Heart right ventricle (tissue), 16 donors: ENCODE measurements at regions not wholly inside any gene's neighbourhood (a gene's known extent, or its start where the extent isn't known, plus 50 kb on each side); places are given as distances from the start of the nearest gene placed in this dataset.

Experiments used
- ATAC-seq, 8 donors: fragments of 200-7000 bp; cut with Tn5 transposase; one replicate each; pipeline ENCODE4 v1.9.1; 2020; ENCODE audit warnings: mild to moderate bottlenecking in 8 of 8, moderate library complexity in 8 of 8, moderate number of reproducible peaks in 1 of 8
- DNase-seq, 2 donors: peaks; one replicate each; pipeline ENCODE4 v3.0.0-alpha.2; 2020
- H3K27ac ChIP-seq, 10 donors: fragments of 200-600 bp; sonication (generic) in 2 of 10; one replicate each; pipeline versions ENCODE4 v1.5.0 to v1.8.0; 2020 to 2022; ENCODE audit warnings: mild to moderate bottlenecking in 3 of 10
- H3K27me3 ChIP-seq, 7 donors: fragments of 200-600 bp; one replicate each; pipeline ENCODE4 v1.8.0; 2021 to 2022; ENCODE audit warnings: mild to moderate bottlenecking in 2 of 7
- H3K36me3 ChIP-seq, 9 donors: fragments of 200-600 bp; sonication (generic) in 1 of 9; one replicate each; pipeline versions ENCODE4 v1.5.0 to v1.8.0; 2020 to 2022; ENCODE audit warnings: mild to moderate bottlenecking in 2 of 9
- H3K4me1 ChIP-seq, 9 donors: fragments of 200-600 bp; sonication (generic) in 1 of 9; one replicate each; pipeline versions ENCODE4 v1.5.0 to v1.8.0; 2020 to 2022; ENCODE audit warnings: mild to moderate bottlenecking in 4 of 9
- H3K4me3 ChIP-seq, 10 donors: fragments of 200-600 bp; sonication (generic) in 2 of 10; one replicate each; pipeline versions ENCODE4 v1.5.0 to v1.8.0; 2020 to 2022; ENCODE audit warnings: mild to moderate bottlenecking in 7 of 10, moderate library complexity in 2 of 10
- H3K9me3 ChIP-seq, 11 donors: fragments of 200-600 bp in 10 of 11; sonication (generic) in 2 of 11; one replicate each; pipeline versions ENCODE4 v1.5.0 to v1.8.0; 2013 to 2022; ENCODE audit warnings: mild to moderate bottlenecking in 2 of 11, control low read depth in 1 of 11, moderate library complexity in 1 of 11
- CTCF ChIP-seq, 9 donors: fragments of 200-600 bp; sonication (generic) in 2 of 9; IDR thresholded peaks; one replicate each; pipeline versions ENCODE4 v1.5.0 to v1.8.0; 2021 to 2022; ENCODE audit warnings: antibody characterized with exemption in 9 of 9, mild to moderate bottlenecking in 5 of 9, moderate library complexity in 1 of 9
- WGBS, 2 donors: extraction: QIAGEN DNeasy Blood & Tissue Kit; methylation state at CpG; one replicate each; pipeline ENCODE4 v1.1.7; 2013; ENCODE audit warnings: inconsistent platforms in 1 of 2; 5-methylcytosine and 5-hydroxymethylcytosine counted together
- intact Hi-C, 10 donors: fragments of 100-400 bp; cut with DNase I; formaldehyde crosslinking; loops; one replicate each; pipeline versions ENCODE4 v1.11.1 to v1.14.2; 2022
- donor health status: Arrhythmogenic right ventricular cardiomyopathy.
- donor health status: ischemic (EF 13 %, LVEDD 7.1; RV severe dilation, severe dysfunction).
- donor health status: healthy with polysubstance abuse.
- donor health status: DM: no; HTN: yes; CAD: no.
- donor health status: DM: no; HTN: no; CAD: no.
- donor health status: ischemic (EF 25% LVEDD 6.9; RV normal size, moderate dysfunction).
- donor health status: ischemic (EF 25% LVEDD 5.7; RV mildly dilated, moderate dysfunction).
- donor health status: healthy.
- donor health status: DM: yes; HTN: yes; CAD: no.
- donor health status: Ischemic cardiomyopathy.
- donor health status: ischemic (EF 35%, LVEDD 5.7; RV mildly dilated, moderate dysfunction).
- donor health status: nonischemic (EF 11% LVEDD 7.7; RV severe dilation, severe dysfunction).
- donor health status: DM: yes; HTN: yes; CAD: no.
- donor health status: PGD.
- donor health status: ischemic (EF 29% LVEDD 5.4; RV normal size, mild dysfunction).
- donor health status: nonischemic (EF 23%, LVEDD 6.1; RV moderate dilation, normal function).

GRCh38 chr3:173284301-173284700 lies 113.2 kb upstream of the NLGN1 start:
- H3K4me3 ChIP-seq, result no peak overlapping the region
- H3K27me3 ChIP-seq, result no peaks in the 10 kb centered on the region
- H3K27ac ChIP-seq, result no peak overlapping the region
- intact Hi-C loops, result no loop called here
- no peak for DNase-seq
- TF ChIP-seq CTCF (IDR thresholded peaks at IDR 0.05), result no peak
- no peaks in the 10 kb centered on the region for H3K4me1 ChIP-seq
- H3K36me3 ChIP-seq, result no peaks in the 10 kb centered on the region
- peaks cover 0 to 20% (median 0%) of the 10 kb centered on the region in 11 donors for H3K9me3 ChIP-seq
- no peak for ATAC-seq
- 81 to 86% methylated on average over 6 of the region's 6 CpGs for WGBS, 2 donors

GRCh38 chr3:173275740-173276139 lies 121.8 kb upstream of the NLGN1 start:
- no peaks in the 10 kb centered on the region for H3K36me3 ChIP-seq
- ATAC-seq, result no peak
- no peak for TF ChIP-seq CTCF (IDR thresholded peaks at IDR 0.05)
- H3K27me3 ChIP-seq, result no peaks in the 10 kb centered on the region
- WGBS, 2 donors, result 89 to 92% methylated on average over 4 of the region's 4 CpGs
- no peak overlapping the region for H3K4me3 ChIP-seq
- H3K27ac ChIP-seq, result no peak overlapping the region
- intact Hi-C loops, result no loop called here
- H3K4me1 ChIP-seq, result no peaks in the 10 kb centered on the region
- peaks cover 0 to 9% (median 0%) of the 10 kb centered on the region in 11 donors for H3K9me3 ChIP-seq
- DNase-seq, result no peak

GRCh38 chr3:173273838-173274237 lies 123.7 kb upstream of the NLGN1 start:
- Histone ChIP-seq H3K9me3 (peaks cover 0 to 9% (median 0%) of the 10 kb centered on the region in 11 donors), H3K27ac (no peak overlapping the region), H3K36me3 (no peaks in the 10 kb centered on the region), H3K4me3 (no peak overlapping the region), H3K27me3 (no peaks in the 10 kb centered on the region), H3K4me1 (no peaks in the 10 kb centered on the region)
- TF ChIP-seq CTCF (IDR thresholded peaks at IDR 0.05), result no peak
- intact Hi-C loops, result no loop called here
- WGBS, 2 donors, result 82 to 84% methylated on average over 5 of the region's 5 CpGs
- no peak for DNase-seq
- no peak for ATAC-seq

- intact Hi-C loops, result no loop called here
- H3K27me3 ChIP-seq, result no peaks in the 10 kb centered on the region
- WGBS, 2 donors, result 74 to 79% methylated on average over 1 of the region's 1 CpG
- DNase-seq (no peak), ATAC-seq (no peak)
- no peak overlapping the region for H3K4me3 ChIP-seq
- peaks cover 0 to 5% (median 0%) of the 10 kb centered on the region in 11 donors for H3K9me3 ChIP-seq
- no peak for TF ChIP-seq CTCF (IDR thresholded peaks at IDR 0.05)
- no peaks in the 10 kb centered on the region for H3K4me1 ChIP-seq
- H3K27ac ChIP-seq, result no peak overlapping the region
- no peaks in the 10 kb centered on the region for H3K36me3 ChIP-seq
Observed at GRCh38 chr3:173268781-173269180, 127.7 kb upstream of the SPATA16 start.

- Histone ChIP-seq H3K4me1 (no peaks in the 10 kb centered on the region), H3K27ac (no peak overlapping the region), H3K27me3 (no peaks in the 10 kb centered on the region), H3K4me3 (no peak overlapping the region), H3K36me3 (no peaks in the 10 kb centered on the region), H3K9me3 (no peaks in the 10 kb centered on the region)
- DNase-seq, result no peak
- ATAC-seq, result no peak
- intact Hi-C loops, result no loop called here
- TF ChIP-seq CTCF (IDR thresholded peaks at IDR 0.05), result no peak
Observed at GRCh38 chr3:173267716-173268115, 126.7 kb upstream of the SPATA16 start.
